Ishikawa (cell line): ENCODE measurements at regions not wholly inside any gene's neighbourhood (a gene's known extent, or its start where the extent isn't known, plus 50 kb on each side); places are given as distances from the start of the nearest gene placed in this dataset.

Source experiments
- TEAD4 ChIP-seq: IDR thresholded peaks from 2 replicates; pipeline ENCODE4 v1.6.1; 2012

DNA sequence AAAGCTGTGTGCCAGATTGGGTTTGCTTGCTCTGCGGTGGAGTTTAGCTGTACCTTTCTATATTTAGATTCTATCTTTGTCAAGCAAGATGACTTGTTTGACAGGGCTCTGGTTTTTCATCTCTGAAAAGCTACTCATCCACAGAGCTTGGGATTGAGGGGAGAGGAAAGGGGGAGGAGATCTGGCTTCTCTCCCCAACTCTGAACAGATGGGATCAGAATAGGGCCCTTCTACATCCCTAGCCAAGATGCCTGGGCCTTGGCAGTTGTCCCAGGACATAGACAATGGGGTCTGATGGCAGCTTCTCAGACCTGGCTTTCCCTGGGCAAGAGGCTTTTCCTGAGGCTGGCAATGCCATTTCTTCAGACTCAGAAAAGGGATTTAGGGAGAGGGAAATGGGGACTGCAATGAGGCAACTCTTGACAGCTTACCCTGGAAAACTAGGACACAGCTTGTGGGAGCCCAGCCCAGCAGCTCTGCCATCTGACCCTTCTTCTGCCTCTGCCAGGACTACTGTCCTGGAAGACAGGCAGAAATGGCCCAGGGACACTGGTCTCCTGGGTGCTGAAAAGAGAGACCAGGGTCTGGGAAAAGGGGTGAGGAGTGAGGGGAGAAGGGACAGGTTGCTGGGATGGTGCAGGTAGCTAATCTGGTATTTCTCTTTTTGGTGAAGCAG lies 50.2 kb upstream of the ASTN2 start:
- TF ChIP-seq TEAD4: no peak
